T-cell (primary cell): ENCODE measurements at regions not wholly inside any gene's neighbourhood (a gene's known extent, or its start where the extent isn't known, plus 50 kb on each side); places are given as distances from the start of the nearest gene placed in this dataset.

Source experiments
- ATAC-seq, 4 experiments: fragments of 200-7000 bp in 3 of 4; fragments of 150-1000 bp in 1 of 4; cut with Tn5 transposase; replicated peaks in 1 of 4; 1 replicate in 3 of 4; 2 replicates in 1 of 4; pipeline ENCODE4 v1.10.0; 2021; ENCODE audit warnings: moderate library complexity in 3 of 4, mild to moderate bottlenecking in 2 of 4, moderate number of reproducible peaks in 1 of 4
- CTCF ChIA-PET, 2 donors: fragments of 300-600 bp; sonication (Branson Sonifier 250); formaldehyde crosslinking; loops; one replicate each; lab custom pipeline; 2022; ENCODE audit warnings: antibody characterized with exemption in 2 of 2; lab: Charles Lee
- POLR2A ChIA-PET, 2 donors: fragments of 300-600 bp; sonication (Branson Sonifier 250); formaldehyde crosslinking; loops; one replicate each; lab custom pipeline; 2022; ENCODE audit warnings: antibody characterized with exemption in 2 of 2; lab: Charles Lee
- DNase-seq, 35 experiments: peaks; one replicate each; pipeline versions ENCODE4 v3.0.0 to v3.0.0-alpha.2; 2013 to 2023
- H3K27ac ChIP-seq: one replicate; pipeline ENCODE4 v1.5.1; 2013; ENCODE audit warnings: low read length
- H3K27me3 ChIP-seq, 2 experiments: replicated peaks in 1 of 2; 1 replicate in 1 of 2; 2 replicates in 1 of 2; pipeline versions ENCODE4 v1.6.1 to v1.7.0; 2013; ENCODE audit warnings: low read length in 1 of 2, mixed read lengths in 1 of 2; ENCODE audit not compliant: control insufficient read depth in 2 of 2, insufficient read depth in 2 of 2; ENCODE audit errors: extremely low read depth in 1 of 2
- H3K36me3 ChIP-seq, 2 donors: 1 replicate in 1 of 2; 2 replicates in 1 of 2; pipeline versions ENCODE4 v1.6.1 to v1.7.0; 2013; ENCODE audit warnings: low read length in 1 of 2; ENCODE audit not compliant: control insufficient read depth in 2 of 2, insufficient read depth in 1 of 2; ENCODE audit errors: extremely low read depth in 1 of 2
- H3K4me1 ChIP-seq, 2 experiments: 1 replicate in 1 of 2; 2 replicates in 1 of 2; pipeline versions ENCODE4 v1.6.1 to v1.7.0; 2013; ENCODE audit warnings: low read length in 2 of 2, mixed read lengths in 1 of 2; ENCODE audit not compliant: insufficient read depth in 2 of 2, control insufficient read depth in 1 of 2; ENCODE audit errors: extremely low read depth in 1 of 2
- H3K4me3 ChIP-seq, 2 donors: 1 replicate in 1 of 2; 2 replicates in 1 of 2; pipeline versions ENCODE4 v1.5.1 to v1.7.0; 2013; ENCODE audit warnings: mild to moderate bottlenecking in 2 of 2, low read length in 1 of 2, moderate library complexity in 1 of 2; ENCODE audit not compliant: control insufficient read depth in 1 of 2; ENCODE audit errors: extremely low read depth in 1 of 2
- H3K9me3 ChIP-seq: 2 replicates; pipeline ENCODE4 v1.7.0; 2013
- H3K27ac Mint-ChIP-seq, 2 donors: one replicate each; pipeline ENCODE4 v1.8.0; 2020 to 2021; ENCODE audit warnings: mild to moderate bottlenecking in 2 of 2, mixed read lengths in 2 of 2
- H3K27me3 Mint-ChIP-seq, 2 donors: one replicate each; pipeline ENCODE4 v1.8.0; 2021 to 2022; ENCODE audit warnings: mixed read lengths in 2 of 2
- H3K36me3 Mint-ChIP-seq: one replicate; pipeline ENCODE4 v1.8.0; 2021; ENCODE audit warnings: mixed read lengths
- H3K4me1 Mint-ChIP-seq, 3 donors: one replicate each; pipeline ENCODE4 v1.8.0; 2020 to 2022; ENCODE audit warnings: mixed read lengths in 3 of 3, mild to moderate bottlenecking in 1 of 3
- H3K4me3 Mint-ChIP-seq, 3 donors: one replicate each; pipeline ENCODE4 v1.8.0; 2020 to 2022; ENCODE audit warnings: mild to moderate bottlenecking in 3 of 3, mixed read lengths in 3 of 3, moderate library complexity in 3 of 3
- H3K9me3 Mint-ChIP-seq, 3 donors: one replicate each; pipeline ENCODE4 v1.8.0; 2020 to 2022; ENCODE audit warnings: mixed read lengths in 3 of 3
- WGBS: methylation state at CpG from one replicate; pipeline ENCODE4 v1.1.5; 2013; ENCODE audit warnings: missing lambda C conversion rate; ENCODE audit not compliant: insufficient coverage; 5-methylcytosine and 5-hydroxymethylcytosine counted together

- WGBS: 47% methylated on average over 6 of the region's 13 CpGs
- Mint-ChIP-seq H3K27me3 (peaks cover 18 to 20% of the 10 kb centered on the region in 2 donors), H3K4me1 (peaks cover 0 to 4% (median 0%) of the 10 kb centered on the region in 3 donors), H3K4me3 (no peak overlapping the region), H3K9me3 (no peaks in the 10 kb centered on the region), H3K27ac (no peak overlapping the region), H3K36me3 (no peaks in the 10 kb centered on the region)
- no peak for DNase-seq
- H3K27ac ChIP-seq: no peak overlapping the region
- ATAC-seq: no peak
- CTCF ChIA-PET: no interaction called here
- H3K9me3 ChIP-seq: no peaks in the 10 kb centered on the region
- H3K4me1 ChIP-seq: no peaks in the 10 kb centered on the region
- POLR2A ChIA-PET: no interaction called here
- peaks cover 0 to 13% of the 10 kb centered on the region in 2 experiments for H3K27me3 ChIP-seq
- no peak overlapping the region for H3K4me3 ChIP-seq
- H3K36me3 ChIP-seq: no peaks in the 10 kb centered on the region
Measured at GRCh38 chr3:159856590-159857104, 132.0 kb upstream of the IL12A start.

- WGBS: no CpG with 5 or more reads among the region's 2 CpGs
- POLR2A ChIA-PET: no interaction called here
- H3K4me3 Mint-ChIP-seq: no peak overlapping the region
Measured at GRCh38 chr3:159857840-159858239, 130.8 kb upstream of the IL12A start.

GRCh38 chr3:159858650-159859049 is 130.0 kb upstream of the IL12A start:
- no peak overlapping the region for H3K27ac ChIP-seq
- ATAC-seq (no peak), DNase-seq (no peak)
- POLR2A ChIA-PET: no interaction called here
- WGBS: 80% methylated on average over 2 of the region's 5 CpGs
- H3K36me3 ChIP-seq: no peaks in the 10 kb centered on the region
- H3K36me3 Mint-ChIP-seq: no peaks in the 10 kb centered on the region
- peaks cover 0 to 4% (median 0%) of the 10 kb centered on the region in 3 donors for H3K4me1 Mint-ChIP-seq
- H3K9me3 Mint-ChIP-seq: no peaks in the 10 kb centered on the region
- no peak overlapping the region for H3K4me3 Mint-ChIP-seq
- no peak overlapping the region for H3K4me3 ChIP-seq
- no peaks in the 10 kb centered on the region for H3K4me1 ChIP-seq
- CTCF ChIA-PET: no interaction called here
- H3K9me3 ChIP-seq: no peaks in the 10 kb centered on the region
- H3K27me3 Mint-ChIP-seq: peaks cover 14% of the 10 kb centered on the region in 2 donors
- no peak overlapping the region for H3K27ac Mint-ChIP-seq
- H3K27me3 ChIP-seq: peaks cover 0 to 9% of the 10 kb centered on the region in 2 experiments

More at GRCh38 chr3:159857840-159858239, 130.8 kb upstream of the IL12A start:
- DNase-seq: no peak
- CTCF ChIA-PET: no interaction called here
- Mint-ChIP-seq H3K4me1 (peaks cover 0 to 4% (median 0%) of the 10 kb centered on the region in 3 donors), H3K27ac (no peak overlapping the region), H3K36me3 (no peaks in the 10 kb centered on the region), H3K27me3 (peaks cover 16 to 18% of the 10 kb centered on the region in 2 donors), H3K9me3 (no peaks in the 10 kb centered on the region)
- peaks cover 0 to 12% of the 10 kb centered on the region in 2 experiments for H3K27me3 ChIP-seq
- H3K4me3 ChIP-seq: no peak overlapping the region
- no peaks in the 10 kb centered on the region for H3K9me3 ChIP-seq
- no peaks in the 10 kb centered on the region for H3K36me3 ChIP-seq
- no peak for ATAC-seq
- H3K4me1 ChIP-seq: no peaks in the 10 kb centered on the region
- no peak overlapping the region for H3K27ac ChIP-seq

- Histone ChIP-seq H3K4me3 (no peak overlapping the region), H3K9me3 (no peaks in the 10 kb centered on the region), H3K27ac (no peak overlapping the region), H3K27me3 (peaks cover 0 to 9% of the 10 kb centered on the region in 2 experiments), H3K36me3 (no peaks in the 10 kb centered on the region), H3K4me1 (no peaks in the 10 kb centered on the region)
- WGBS: 93% methylated on average over 2 of the region's 3 CpGs
- peaks cover 0 to 4% (median 0%) of the 10 kb centered on the region in 3 donors for H3K4me1 Mint-ChIP-seq
- H3K9me3 Mint-ChIP-seq: no peaks in the 10 kb centered on the region
- peaks cover 14% of the 10 kb centered on the region in 2 donors for H3K27me3 Mint-ChIP-seq
- H3K36me3 Mint-ChIP-seq: no peaks in the 10 kb centered on the region
- DNase-seq: no peak
- ATAC-seq: no peak
- ChIA-PET CTCF (no interaction called here), POLR2A (no interaction called here)
- H3K4me3 Mint-ChIP-seq: no peak overlapping the region
- no peak overlapping the region for H3K27ac Mint-ChIP-seq
Measured at GRCh38 chr3:159859424-159859823, 129.2 kb upstream of the IL12A start.

- no peak overlapping the region for H3K4me3 Mint-ChIP-seq
- POLR2A ChIA-PET: no interaction called here
- Histone ChIP-seq H3K36me3 (no peaks in the 10 kb centered on the region), H3K27me3 (peaks cover 0 to 9% of the 10 kb centered on the region in 2 experiments), H3K27ac (no peak overlapping the region), H3K9me3 (no peaks in the 10 kb centered on the region), H3K4me3 (no peak overlapping the region), H3K4me1 (no peaks in the 10 kb centered on the region)
- H3K4me1 Mint-ChIP-seq: peaks cover 0 to 4% (median 0%) of the 10 kb centered on the region in 3 donors
- WGBS: 63% methylated on average over 3 of the region's 3 CpGs
- no peak for ATAC-seq
- no peak for DNase-seq
- no peaks in the 10 kb centered on the region for H3K36me3 Mint-ChIP-seq
- peaks cover 14% of the 10 kb centered on the region in 2 donors for H3K27me3 Mint-ChIP-seq
- CTCF ChIA-PET: no interaction called here
- H3K27ac Mint-ChIP-seq: no peak overlapping the region
- no peaks in the 10 kb centered on the region for H3K9me3 Mint-ChIP-seq
Measured at GRCh38 chr3:159859836-159860235, 128.8 kb upstream of the IL12A start.

GRCh38 chr3:159860269-159861116 is 128.1 kb upstream of the IL12A start:
- H3K9me3 ChIP-seq: no peaks in the 10 kb centered on the region
- Mint-ChIP-seq H3K27me3 (peaks cover 14% of the 10 kb centered on the region in 2 donors), H3K4me1 (peaks cover 0 to 4% (median 0%) of the 10 kb centered on the region in 3 donors), H3K4me3 (no peak overlapping the region), H3K36me3 (no peaks in the 10 kb centered on the region), H3K9me3 (no peaks in the 10 kb centered on the region), H3K27ac (no peak overlapping the region)
- no peak overlapping the region for H3K4me3 ChIP-seq
- ChIA-PET CTCF (no interaction called here), POLR2A (no interaction called here)
- H3K4me1 ChIP-seq: no peaks in the 10 kb centered on the region
- no peak overlapping the region for H3K27ac ChIP-seq
- peaks cover 0 to 9% of the 10 kb centered on the region in 2 experiments for H3K27me3 ChIP-seq
- no CpG with 5 or more reads among the region's 4 CpGs for WGBS
- no peak for DNase-seq
- ATAC-seq: no peak
- no peaks in the 10 kb centered on the region for H3K36me3 ChIP-seq
